KMS-11 (cell line): ENCODE measurements at regions not wholly inside any gene's neighbourhood (a gene's known extent, or its start where the extent isn't known, plus 50 kb on each side); places are given as distances from the start of the nearest gene placed in this dataset.

Source experiments
- H2AFZ ChIP-seq: fragments of 200-600 bp; sonication (generic); 2 replicates; pipeline ENCODE4 v1.6.1; 2016; ENCODE audit warnings: antibody characterized with exemption, mixed run types, low read depth
- H3K27ac ChIP-seq: fragments of 200-600 bp; sonication (generic); 2 replicates; pipeline ENCODE4 v1.6.1; 2016; ENCODE audit warnings: mild to moderate bottlenecking, mixed run types
- H3K27me3 ChIP-seq: fragments of 200-600 bp; sonication (generic); 2 replicates; pipeline ENCODE4 v1.6.1; 2017; ENCODE audit warnings: mild to moderate bottlenecking, low read depth, mixed run types, moderate library complexity; ENCODE audit not compliant: insufficient read depth
- H3K36me3 ChIP-seq: fragments of 200-600 bp; sonication (generic); 2 replicates; pipeline ENCODE4 v1.6.1; 2017; ENCODE audit warnings: mild to moderate bottlenecking, mixed run types; ENCODE audit not compliant: insufficient read depth
- H3K4me1 ChIP-seq: fragments of 200-600 bp; sonication (generic); 2 replicates; pipeline ENCODE4 v1.6.1; 2016; ENCODE audit warnings: mild to moderate bottlenecking, low read depth, mixed run types; ENCODE audit not compliant: poor library complexity, severe bottlenecking
- H3K4me2 ChIP-seq: fragments of 200-600 bp; sonication (generic); 2 replicates; pipeline ENCODE4 v1.7.0; 2016; ENCODE audit warnings: mild to moderate bottlenecking, mixed run types
- H3K4me3 ChIP-seq: fragments of 200-600 bp; sonication (generic); IDR thresholded peaks from 2 replicates; pipeline ENCODE4 v1.6.1; 2017; ENCODE audit warnings: low read depth, low read length, mixed read lengths; ENCODE audit not compliant: insufficient read depth
- H3K79me2 ChIP-seq: fragments of 200-600 bp; sonication (generic); 2 replicates; pipeline ENCODE4 v1.6.1; 2016; ENCODE audit warnings: low read depth, mixed run types; ENCODE audit not compliant: insufficient read depth
- H3K9ac ChIP-seq: fragments of 200-600 bp; sonication (generic); 2 replicates; pipeline ENCODE4 v1.6.1; 2016; ENCODE audit warnings: mild to moderate bottlenecking, mixed run types
- H4K20me1 ChIP-seq: fragments of 200-600 bp; sonication (generic); 2 replicates; pipeline ENCODE4 v1.6.1; 2016; ENCODE audit warnings: mild to moderate bottlenecking, mixed run types; ENCODE audit not compliant: insufficient read depth
- CTCF ChIP-seq: fragments of 200-600 bp; sonication (generic); conservative IDR thresholded peaks from 2 replicates; pipeline ENCODE4 v1.6.1; 2017; ENCODE audit warnings: low read depth, mild to moderate bottlenecking, antibody characterized with exemption, low read length, moderate library complexity, mixed read lengths

- no peak overlapping the region for H3K9ac ChIP-seq
- no peaks in the 10 kb centered on the region for H3K79me2 ChIP-seq
- no peaks in the 10 kb centered on the region for H4K20me1 ChIP-seq
- no peak overlapping the region for H3K4me2 ChIP-seq
- no peaks in the 10 kb centered on the region for H3K36me3 ChIP-seq
- no peak overlapping the region for H3K4me3 ChIP-seq
- no peak overlapping the region for H3K27ac ChIP-seq
- H2AFZ ChIP-seq = no peak overlapping the region
- H3K27me3 ChIP-seq = no peaks in the 10 kb centered on the region
- no peak for TF ChIP-seq CTCF
- peaks cover 4% of the 10 kb centered on the region for H3K4me1 ChIP-seq
Measured at GRCh38 chr3:78275420-78275852, 1235.5 kb downstream of the ROBO2 start.

- H4K20me1 ChIP-seq = no peaks in the 10 kb centered on the region
- no peak for TF ChIP-seq CTCF
- H3K27ac ChIP-seq = no peak overlapping the region
- H3K79me2 ChIP-seq = no peaks in the 10 kb centered on the region
- no peak overlapping the region for H3K4me3 ChIP-seq
- H2AFZ ChIP-seq = no peak overlapping the region
- no peak overlapping the region for H3K4me2 ChIP-seq
- no peaks in the 10 kb centered on the region for H3K27me3 ChIP-seq
- no peak overlapping the region for H3K9ac ChIP-seq
- H3K36me3 ChIP-seq = no peaks in the 10 kb centered on the region
- peaks cover 4% of the 10 kb centered on the region for H3K4me1 ChIP-seq
Measured at GRCh38 chr3:78277220-78277619, 1237.3 kb downstream of the ROBO2 start.

- H3K4me2 ChIP-seq = no peak overlapping the region
- no peak overlapping the region for H2AFZ ChIP-seq
- no peak overlapping the region for H3K9ac ChIP-seq
Measured at GRCh38 chr3:78277801-78278200, 1237.9 kb downstream of the ROBO2 start.

GRCh38 chr3:78279091-78279490 lies 1239.2 kb downstream of the ROBO2 start:
- H4K20me1 ChIP-seq = no peaks in the 10 kb centered on the region
- H3K36me3 ChIP-seq = no peaks in the 10 kb centered on the region
- no peak for TF ChIP-seq CTCF
- H3K4me1 ChIP-seq = peaks cover 4% of the 10 kb centered on the region
- H3K27me3 ChIP-seq = no peaks in the 10 kb centered on the region
- H3K4me3 ChIP-seq = no peak overlapping the region
- H3K4me2 ChIP-seq = no peak overlapping the region
- no peaks in the 10 kb centered on the region for H3K79me2 ChIP-seq
- no peak overlapping the region for H2AFZ ChIP-seq
- H3K27ac ChIP-seq = no peak overlapping the region
- H3K9ac ChIP-seq = no peak overlapping the region

More at GRCh38 chr3:78277801-78278200, 1237.9 kb downstream of the ROBO2 start:
- Histone ChIP-seq H3K27me3 (no peaks in the 10 kb centered on the region), H3K79me2 (no peaks in the 10 kb centered on the region), H3K4me3 (no peak overlapping the region), H4K20me1 (no peaks in the 10 kb centered on the region), H3K36me3 (no peaks in the 10 kb centered on the region), H3K4me1 (peaks cover 4% of the 10 kb centered on the region), H3K27ac (peak overlapping the region; percentile 13; the same call in 1 of the 2 replicates)
- TF ChIP-seq CTCF = no peak

GRCh38 chr3:78281381-78281780 lies 1241.5 kb downstream of the ROBO2 start:
- TF ChIP-seq CTCF = no peak
- Histone ChIP-seq H3K27me3 (no peaks in the 10 kb centered on the region), H3K79me2 (no peaks in the 10 kb centered on the region), H4K20me1 (no peaks in the 10 kb centered on the region), H3K4me2 (no peak overlapping the region), H3K36me3 (no peaks in the 10 kb centered on the region), H2AFZ (no peak overlapping the region), H3K9ac (no peak overlapping the region), H3K27ac (no peak overlapping the region), H3K4me1 (peaks cover 4% of the 10 kb centered on the region), H3K4me3 (no peak overlapping the region)
